ENCODE measurements at regions not wholly inside any gene's neighbourhood (a gene's known extent, or its start where the extent isn't known, plus 50 kb on each side); places are given as distances from the start of the nearest gene placed in this dataset.

DNA sequence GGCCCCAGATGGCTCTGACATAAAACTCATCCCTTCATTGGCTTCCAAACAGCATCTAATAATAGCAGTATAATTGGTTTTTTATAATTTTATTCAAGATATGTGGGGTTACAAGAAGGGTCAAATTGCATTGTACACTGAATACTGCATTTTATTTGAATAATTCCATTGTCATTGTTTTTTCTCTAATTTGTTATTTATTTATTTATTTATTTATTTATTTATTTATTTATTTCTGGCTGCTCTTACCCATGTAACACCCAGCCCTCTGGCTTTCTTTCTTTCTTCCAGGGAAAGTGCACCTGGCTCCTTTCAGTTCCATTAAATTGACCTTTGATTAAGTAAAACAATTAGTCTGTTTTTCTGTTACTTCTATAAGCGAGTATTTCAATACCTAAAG lies 210.1 kb downstream of the CDH9 start:
- peaks cover 11% of the 10 kb centered on the region for H3K9me3 Mint-ChIP-seq
- H3K36me3 Mint-ChIP-seq (ENCODE audit: low read depth) = no peaks in the 10 kb centered on the region
- H3K4me3 Mint-ChIP-seq = no peak overlapping the region
- H3K27ac Mint-ChIP-seq = no peak overlapping the region
- CTCF ChIA-PET = no interaction called here
- no peaks in the 10 kb centered on the region for H3K4me1 Mint-ChIP-seq (ENCODE audit: low read depth)
- no peaks in the 10 kb centered on the region for H3K27me3 Mint-ChIP-seq (ENCODE audit: low read depth)
- intact Hi-C loops (cut with micrococcal nuclease) = no loop called here
- no peak for DNase-seq

DNA sequence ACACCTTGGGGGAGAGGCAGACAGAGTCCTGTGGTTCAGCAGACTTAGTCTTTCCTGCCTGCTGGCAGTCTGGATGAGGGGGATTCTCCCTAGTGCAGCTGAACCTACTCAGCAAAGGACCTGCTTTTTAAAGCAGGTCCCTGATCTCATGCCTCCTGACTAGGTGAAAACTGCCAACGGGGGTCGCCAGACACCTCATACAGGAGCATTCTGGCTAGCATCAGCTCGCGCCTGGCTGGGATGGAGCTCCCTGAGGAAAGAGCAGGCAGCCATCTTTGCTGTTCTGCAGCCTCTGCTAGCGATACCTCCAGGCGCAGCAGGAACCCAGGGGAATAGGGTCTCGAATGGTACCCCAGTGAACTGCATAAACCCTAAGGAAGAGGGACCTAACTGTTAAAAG lies 225.2 kb downstream of the CDH9 start:
- Mint-ChIP-seq H3K27me3 (ENCODE audit: low read depth) (no peaks in the 10 kb centered on the region), H3K4me3 (no peak overlapping the region), H3K27ac (no peak overlapping the region), H3K4me1 (ENCODE audit: low read depth) (no peaks in the 10 kb centered on the region), H3K9me3 (peaks cover 26% of the 10 kb centered on the region), H3K36me3 (ENCODE audit: low read depth) (no peaks in the 10 kb centered on the region)
- DNase-seq = no peak
- intact Hi-C loops (cut with micrococcal nuclease) = no loop called here
- CTCF ChIA-PET = no interaction called here

DNA sequence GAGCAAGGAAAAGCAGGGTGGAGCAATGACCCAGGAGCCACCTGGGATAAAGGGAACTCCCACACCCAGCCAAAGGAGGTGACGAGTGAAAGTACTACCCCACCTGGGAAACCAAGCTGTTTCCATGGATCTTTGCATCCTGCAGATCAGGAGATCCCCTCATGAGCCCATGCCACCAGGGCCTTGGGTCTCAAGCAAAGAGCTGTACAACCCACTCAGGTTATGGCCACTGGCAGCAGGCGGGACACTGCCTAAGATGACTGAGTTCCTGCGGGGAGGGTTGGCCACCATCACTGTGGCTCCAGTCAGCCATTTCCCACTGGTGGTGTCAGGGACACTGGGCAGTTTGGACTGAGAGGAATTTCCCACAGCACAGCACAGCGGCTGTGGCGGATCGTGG lies 225.7 kb downstream of the CDH9 start:
- DNase-seq = no peak
- Mint-ChIP-seq H3K4me3 (no peak overlapping the region), H3K36me3 (ENCODE audit: low read depth) (no peaks in the 10 kb centered on the region), H3K9me3 (peaks cover 27% of the 10 kb centered on the region), H3K27ac (no peak overlapping the region), H3K4me1 (ENCODE audit: low read depth) (no peaks in the 10 kb centered on the region), H3K27me3 (ENCODE audit: low read depth) (no peaks in the 10 kb centered on the region)
- intact Hi-C loops (cut with micrococcal nuclease) = no loop called here
- CTCF ChIA-PET = no interaction called here

DNA sequence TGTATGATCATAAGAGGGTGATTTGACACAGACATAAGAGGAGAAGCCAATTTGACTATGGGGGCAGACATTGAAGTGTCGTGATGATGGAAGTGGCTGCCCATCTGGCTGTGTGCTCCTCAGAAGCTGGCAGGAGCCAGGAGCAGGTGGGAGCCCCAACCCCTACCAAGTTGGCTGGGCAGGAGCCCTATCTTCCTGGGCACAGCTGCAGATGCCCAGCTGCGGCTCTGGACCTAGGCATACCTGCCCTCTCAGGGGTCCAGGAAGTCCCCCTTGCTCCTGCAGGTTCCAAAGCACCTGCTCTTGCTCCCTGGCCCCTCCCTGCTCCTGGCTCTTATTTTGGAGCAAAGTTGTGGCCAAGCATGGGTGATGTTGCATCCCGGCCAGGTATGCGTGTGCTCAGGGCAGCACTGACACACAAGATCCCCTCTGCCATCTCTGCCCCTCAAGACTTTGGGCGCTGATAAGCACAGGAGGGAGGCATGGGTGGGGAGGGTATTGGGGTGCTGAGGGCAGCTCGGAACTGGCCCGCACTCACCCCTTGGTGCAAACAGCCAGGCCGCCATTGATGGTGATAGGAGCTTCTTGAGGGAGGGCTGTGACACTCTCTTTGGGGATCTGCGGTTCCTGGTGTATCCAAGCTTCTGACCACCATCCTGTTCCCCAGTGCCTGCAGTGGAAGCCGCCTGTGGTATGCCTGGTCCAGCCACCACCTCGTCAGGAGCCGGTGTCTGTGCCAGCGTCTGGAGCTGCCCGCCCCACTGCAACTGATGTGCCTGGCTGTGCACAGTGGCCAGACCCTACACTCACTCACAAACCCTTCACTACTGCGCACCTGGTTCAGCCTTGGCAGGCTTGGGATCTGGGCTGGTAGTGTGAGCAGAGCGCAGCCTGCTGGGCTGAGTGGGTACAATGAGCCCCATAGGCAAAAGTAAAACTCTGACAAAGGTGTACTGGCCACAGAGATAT lies 230.9 kb downstream of the CDH9 start:
- H3K4me3 Mint-ChIP-seq = no peak overlapping the region
- intact Hi-C loops (cut with micrococcal nuclease) = no loop called here
- peaks cover 10% of the 10 kb centered on the region for H3K9me3 Mint-ChIP-seq
- no peaks in the 10 kb centered on the region for H3K4me1 Mint-ChIP-seq (ENCODE audit: low read depth)
- H3K36me3 Mint-ChIP-seq (ENCODE audit: low read depth) = no peaks in the 10 kb centered on the region
- no peaks in the 10 kb centered on the region for H3K27me3 Mint-ChIP-seq (ENCODE audit: low read depth)
- no peak for DNase-seq
- CTCF ChIA-PET = no interaction called here
- H3K27ac Mint-ChIP-seq = no peak overlapping the region

DNA sequence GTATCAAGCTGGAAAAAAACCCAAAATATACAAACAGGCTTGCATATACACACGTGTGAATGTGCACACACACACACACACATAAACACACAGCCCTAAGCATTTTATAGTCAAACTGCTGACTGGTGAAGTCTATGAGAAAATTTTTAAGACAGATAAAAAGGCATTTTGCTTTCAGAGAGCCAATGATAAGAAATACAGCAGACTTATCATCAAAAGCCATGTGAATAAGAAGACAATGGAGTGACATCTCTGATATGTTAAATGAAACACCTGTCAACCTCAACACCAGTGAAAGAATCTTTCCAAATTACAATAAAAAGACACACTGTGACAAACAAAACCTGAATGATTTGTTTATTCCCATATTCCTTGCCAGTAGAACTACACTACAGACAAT lies 233.3 kb downstream of the CDH9 start:
- DNase-seq = no peak
- H3K4me1 Mint-ChIP-seq (ENCODE audit: low read depth) = no peaks in the 10 kb centered on the region
- intact Hi-C loops (cut with micrococcal nuclease) = no loop called here
- H3K36me3 Mint-ChIP-seq (ENCODE audit: low read depth) = no peaks in the 10 kb centered on the region
- H3K4me3 Mint-ChIP-seq = no peak overlapping the region
- H3K27me3 Mint-ChIP-seq (ENCODE audit: low read depth) = no peaks in the 10 kb centered on the region
- H3K9me3 Mint-ChIP-seq = peaks cover 10% of the 10 kb centered on the region
- CTCF ChIA-PET = no interaction called here
- no peak overlapping the region for H3K27ac Mint-ChIP-seq

DNA sequence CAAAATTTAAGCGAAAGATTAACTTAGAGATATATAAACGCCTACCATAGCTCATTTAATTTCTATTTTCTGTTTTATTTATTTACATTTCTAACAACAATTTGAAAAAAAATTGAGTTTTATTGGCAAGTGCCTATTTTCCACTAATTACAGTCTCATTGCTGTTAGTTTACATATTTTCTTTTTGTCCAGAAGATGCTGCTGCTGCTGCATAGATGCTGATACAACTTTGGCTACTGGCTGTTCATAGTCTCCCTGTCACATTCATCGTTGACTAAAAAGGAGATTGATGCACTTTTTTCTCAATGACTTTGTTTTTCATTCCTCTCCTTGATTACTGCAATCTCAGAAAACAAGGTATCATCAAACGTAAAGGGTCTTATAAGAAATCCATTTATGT lies 235.4 kb downstream of the CDH9 start:
- intact Hi-C loops (cut with micrococcal nuclease) = loop anchor here (1.0 kb wide), 1 partner anchor 8 kb away; no protein-coding TSS in a partner anchor
- Mint-ChIP-seq H3K27ac (no peak overlapping the region), H3K4me1 (ENCODE audit: low read depth) (no peaks in the 10 kb centered on the region), H3K36me3 (ENCODE audit: low read depth) (no peaks in the 10 kb centered on the region), H3K27me3 (ENCODE audit: low read depth) (no peaks in the 10 kb centered on the region), H3K9me3 (peaks cover 8% of the 10 kb centered on the region), H3K4me3 (no peak overlapping the region)
- no peak for DNase-seq
- CTCF ChIA-PET = no interaction called here

DNA sequence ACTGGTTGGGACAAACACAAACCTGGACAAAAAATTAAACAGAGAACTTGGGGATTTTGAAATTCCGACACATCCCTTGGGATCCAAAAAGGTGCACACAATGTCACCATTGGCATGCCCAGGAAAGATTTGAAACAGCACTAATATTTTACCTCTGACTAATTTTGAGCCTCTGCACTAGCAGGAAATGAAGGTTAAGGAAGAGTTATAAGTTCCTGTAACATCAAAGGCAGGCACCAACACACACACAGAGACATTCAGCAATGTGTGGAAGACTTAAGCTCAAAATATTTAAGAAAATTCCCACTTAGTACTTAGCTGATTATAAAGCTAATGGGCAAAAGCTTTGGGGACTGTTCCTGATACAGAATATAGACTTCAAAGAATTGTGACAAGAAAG lies 247.0 kb downstream of the CDH9 start:
- H3K27me3 Mint-ChIP-seq (ENCODE audit: low read depth) = no peaks in the 10 kb centered on the region
- no peaks in the 10 kb centered on the region for H3K4me1 Mint-ChIP-seq (ENCODE audit: low read depth)
- intact Hi-C loops (cut with micrococcal nuclease) = no loop called here
- no peak overlapping the region for H3K4me3 Mint-ChIP-seq
- no peak overlapping the region for H3K27ac Mint-ChIP-seq
- CTCF ChIA-PET = no interaction called here
- H3K9me3 Mint-ChIP-seq = peaks cover 12% of the 10 kb centered on the region
- no peaks in the 10 kb centered on the region for H3K36me3 Mint-ChIP-seq (ENCODE audit: low read depth)
- no peak for DNase-seq

DNA sequence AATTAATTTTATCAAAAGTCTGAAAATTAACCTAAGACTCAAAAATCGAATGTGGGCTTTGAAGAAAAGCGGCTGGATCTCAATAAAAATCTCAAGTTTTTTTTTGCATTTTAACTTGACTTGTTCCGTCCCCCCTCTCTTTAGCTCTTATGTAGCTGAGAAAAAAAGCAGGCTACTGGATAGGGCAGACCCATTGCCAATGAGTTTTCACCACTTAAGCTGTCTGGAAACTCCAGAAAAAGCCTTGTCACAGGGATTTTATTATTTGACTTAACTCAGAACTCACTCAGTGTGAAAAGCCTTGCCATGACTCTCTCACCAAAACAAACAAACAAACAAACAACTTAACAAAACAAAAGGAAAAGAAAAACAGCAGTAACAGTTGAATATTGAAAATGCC lies 247.4 kb downstream of the CDH9 start:
- Mint-ChIP-seq H3K36me3 (ENCODE audit: low read depth) (no peaks in the 10 kb centered on the region), H3K9me3 (peaks cover 12% of the 10 kb centered on the region), H3K4me3 (no peak overlapping the region), H3K4me1 (ENCODE audit: low read depth) (no peaks in the 10 kb centered on the region), H3K27ac (no peak overlapping the region), H3K27me3 (ENCODE audit: low read depth) (no peaks in the 10 kb centered on the region)
- intact Hi-C loops (cut with micrococcal nuclease) = no loop called here
- no peak for DNase-seq
- CTCF ChIA-PET = no interaction called here

DNA sequence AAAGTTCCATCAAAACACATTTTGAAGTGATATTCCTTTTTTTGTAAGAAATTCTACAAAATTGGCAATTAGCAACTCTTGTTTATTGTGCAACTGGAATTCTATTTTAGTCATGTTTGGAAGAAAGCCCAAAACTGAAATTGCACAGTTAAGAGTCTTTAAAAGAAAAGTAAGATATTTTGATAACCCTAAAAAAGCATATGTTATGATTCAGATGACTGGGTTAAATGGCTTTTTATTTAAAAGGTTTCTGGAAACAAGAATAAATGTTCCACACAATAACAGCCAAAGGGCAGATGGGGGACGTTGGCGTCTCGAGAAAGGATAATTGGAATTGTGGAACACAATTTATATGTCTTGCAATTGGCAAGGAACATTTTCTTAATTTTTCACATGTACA lies 275.2 kb downstream of the CDH9 start:
- Mint-ChIP-seq H3K27ac (no peak overlapping the region), H3K9me3 (peaks cover 14% of the 10 kb centered on the region), H3K27me3 (ENCODE audit: low read depth) (no peaks in the 10 kb centered on the region), H3K4me1 (ENCODE audit: low read depth) (no peaks in the 10 kb centered on the region), H3K4me3 (no peak overlapping the region), H3K36me3 (ENCODE audit: low read depth) (no peaks in the 10 kb centered on the region)
- intact Hi-C loops (cut with micrococcal nuclease) = no loop called here
- DNase-seq = no peak
- CTCF ChIA-PET = no interaction called here

DNA sequence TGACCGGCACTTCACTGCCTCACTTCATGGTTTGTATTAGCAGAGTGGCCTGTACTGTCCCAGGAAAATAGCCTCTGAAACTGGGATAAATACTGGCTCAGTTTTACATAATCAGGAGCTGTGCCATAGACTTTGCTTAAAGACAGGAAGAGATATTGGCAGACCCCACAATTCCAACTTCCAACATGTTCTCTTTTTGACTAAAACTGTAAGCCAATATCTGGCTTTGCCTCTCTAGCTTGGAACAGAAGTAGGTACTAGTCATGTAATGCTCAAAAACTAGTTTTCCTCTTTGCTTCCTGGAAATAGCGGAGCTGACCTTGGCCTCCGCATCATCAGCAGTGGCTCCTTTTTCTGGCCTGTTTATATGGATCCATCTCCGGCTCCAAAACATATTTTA lies 276.9 kb downstream of the CDH9 start:
- Mint-ChIP-seq H3K4me3 (no peak overlapping the region), H3K9me3 (peaks cover 13% of the 10 kb centered on the region), H3K4me1 (ENCODE audit: low read depth) (no peaks in the 10 kb centered on the region), H3K27me3 (ENCODE audit: low read depth) (no peaks in the 10 kb centered on the region), H3K27ac (no peak overlapping the region), H3K36me3 (ENCODE audit: low read depth) (no peaks in the 10 kb centered on the region)
- intact Hi-C loops (cut with micrococcal nuclease) = no loop called here
- CTCF ChIA-PET = no interaction called here
- DNase-seq = no peak

DNA sequence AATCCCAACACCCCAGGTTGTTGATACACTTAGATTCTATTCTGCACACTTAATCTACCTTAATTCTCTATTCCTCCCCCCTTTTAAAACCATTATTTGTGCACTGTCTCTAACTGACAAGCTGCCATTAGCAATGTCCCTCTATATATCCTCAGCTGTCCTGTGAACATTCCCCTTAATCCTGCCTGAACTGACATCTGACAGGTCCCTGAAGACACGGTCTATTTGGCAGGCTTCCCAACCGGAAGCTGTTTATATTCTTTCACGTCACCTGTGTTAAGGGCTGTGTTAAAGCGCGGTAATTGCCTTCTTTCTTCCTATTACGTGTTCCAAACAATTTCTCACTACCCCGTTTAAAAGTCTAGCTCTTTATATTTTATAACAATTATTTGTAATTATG lies 277.3 kb downstream of the CDH9 start:
- Mint-ChIP-seq H3K9me3 (peaks cover 13% of the 10 kb centered on the region), H3K4me3 (no peak overlapping the region), H3K27me3 (ENCODE audit: low read depth) (no peaks in the 10 kb centered on the region), H3K4me1 (ENCODE audit: low read depth) (no peaks in the 10 kb centered on the region), H3K36me3 (ENCODE audit: low read depth) (no peaks in the 10 kb centered on the region), H3K27ac (no peak overlapping the region)
- CTCF ChIA-PET = no interaction called here
- intact Hi-C loops (cut with micrococcal nuclease) = no loop called here
- no peak for DNase-seq

DNA sequence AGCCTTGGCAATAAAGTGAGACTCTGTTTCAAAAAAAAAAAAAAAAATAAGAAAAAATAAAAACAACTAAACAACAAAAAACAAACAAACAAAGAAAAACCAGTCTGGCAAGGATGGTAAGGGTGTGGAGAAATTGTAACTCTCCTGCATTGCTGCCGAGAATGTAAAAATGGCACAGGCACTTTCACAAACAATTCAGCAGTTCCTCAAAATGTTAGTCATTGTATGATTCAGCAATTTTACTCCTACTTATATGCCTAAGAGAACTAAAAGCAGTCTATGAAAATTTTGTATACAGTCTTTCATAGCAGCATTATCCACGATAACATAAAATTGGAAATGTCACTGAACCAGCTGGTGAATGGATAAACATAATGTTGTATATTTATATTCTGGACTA lies 280.4 kb downstream of the CDH9 start:
- no peaks in the 10 kb centered on the region for H3K4me1 Mint-ChIP-seq (ENCODE audit: low read depth)
- peaks cover 9% of the 10 kb centered on the region for H3K9me3 Mint-ChIP-seq
- H3K27me3 Mint-ChIP-seq (ENCODE audit: low read depth) = no peaks in the 10 kb centered on the region
- intact Hi-C loops (cut with micrococcal nuclease) = no loop called here
- CTCF ChIA-PET = no interaction called here
- H3K36me3 Mint-ChIP-seq (ENCODE audit: low read depth) = no peaks in the 10 kb centered on the region
- no peak overlapping the region for H3K27ac Mint-ChIP-seq
- H3K4me3 Mint-ChIP-seq = no peak overlapping the region
- no peak for DNase-seq

DNA sequence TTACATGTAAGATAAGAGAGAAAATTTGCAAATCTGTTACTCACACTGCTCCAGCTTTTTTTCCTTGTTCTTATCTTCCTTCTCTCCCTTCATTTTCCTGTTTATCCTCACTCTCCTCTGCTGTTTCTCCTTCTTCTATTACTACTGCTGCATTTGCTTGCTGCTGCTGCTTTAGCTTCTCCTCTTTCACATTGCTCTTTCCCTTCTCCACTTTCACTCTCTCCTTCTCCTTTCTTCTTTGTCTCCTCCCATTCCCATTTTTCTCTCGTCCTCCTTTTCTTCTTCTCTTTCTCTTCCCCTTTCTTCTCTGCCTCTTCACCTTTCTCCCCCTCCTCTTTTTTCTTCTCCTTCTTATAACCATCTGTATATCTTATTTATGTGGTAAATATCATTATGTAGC lies 288.6 kb downstream of the CDH9 start:
- DNase-seq = no peak
- H3K4me1 Mint-ChIP-seq (ENCODE audit: low read depth) = no peaks in the 10 kb centered on the region
- H3K36me3 Mint-ChIP-seq (ENCODE audit: low read depth) = no peaks in the 10 kb centered on the region
- H3K27me3 Mint-ChIP-seq (ENCODE audit: low read depth) = no peaks in the 10 kb centered on the region
- peaks cover 6% of the 10 kb centered on the region for H3K9me3 Mint-ChIP-seq
- CTCF ChIA-PET = no interaction called here
- no peak overlapping the region for H3K4me3 Mint-ChIP-seq
- intact Hi-C loops (cut with micrococcal nuclease) = no loop called here
- no peak overlapping the region for H3K27ac Mint-ChIP-seq

All from activated naive CD4-positive, alpha-beta T cell treated with anti-CD3 and anti-CD28 coated beads for 36 hours (primary cell).